Stimulated activated naive CD8-positive, alpha-beta T cell treated with anti-CD3 and anti-CD28 coated beads, Interleukin-15, amount 100 ng/mL, for 72 hours (primary cell): ENCODE measurements at regions not wholly inside any gene's neighbourhood (a gene's known extent, or its start where the extent isn't known, plus 50 kb on each side); places are given as distances from the start of the nearest gene placed in this dataset.
A peak's percentile ranks its signal among the peaks of the same experiment; 100 is the strongest.

Experiments
- ATAC-seq: fragments of 150-1000 bp; cut with Tn5 transposase; 2 replicates; pipeline ENCODE4 v1.10.0; 2021; ENCODE audit warnings: mild to moderate bottlenecking, moderate library complexity
- DNase-seq, 2 donors: peaks; one replicate each; pipeline ENCODE4 v3.0.0; 2021 to 2022
- H3K27ac Mint-ChIP-seq, 2 donors: one replicate each; pipeline ENCODE4 v1.8.0; 2022; ENCODE audit warnings: mild to moderate bottlenecking in 2 of 2, mixed read lengths in 2 of 2, moderate library complexity in 2 of 2
- H3K27me3 Mint-ChIP-seq: one replicate; pipeline ENCODE4 v1.8.0; 2022; ENCODE audit warnings: mixed read lengths
- H3K4me1 Mint-ChIP-seq: one replicate; pipeline ENCODE4 v1.8.0; 2022; ENCODE audit warnings: mild to moderate bottlenecking, mixed read lengths
- H3K4me3 Mint-ChIP-seq, 2 donors: one replicate each; pipeline ENCODE4 v1.8.0; 2022; ENCODE audit warnings: mild to moderate bottlenecking in 2 of 2, mixed read lengths in 2 of 2, moderate library complexity in 1 of 2
- H3K9me3 Mint-ChIP-seq, 2 donors: one replicate each; pipeline ENCODE4 v1.8.0; 2022; ENCODE audit warnings: mixed read lengths in 2 of 2

- H3K27ac Mint-ChIP-seq: no peak overlapping the region
- peaks cover 72% of the 10 kb centered on the region for H3K4me1 Mint-ChIP-seq
- peak overlapping the region in 1 of 2 donors; percentile 19 for H3K4me3 Mint-ChIP-seq
- no peak for DNase-seq
- ATAC-seq: no peak
- no peaks in the 10 kb centered on the region for H3K9me3 Mint-ChIP-seq
- H3K27me3 Mint-ChIP-seq: no peaks in the 10 kb centered on the region
Measured at GRCh38 chrX:13094828-13095341, 50.5 kb upstream of the FAM9C start.

- Mint-ChIP-seq H3K4me1 (peaks cover 73% of the 10 kb centered on the region), H3K4me3 (peak overlapping the region; percentile 30 to 64), H3K27ac (peak overlapping the region in 1 of 2 donors; percentile 88), H3K9me3 (no peaks in the 10 kb centered on the region), H3K27me3 (no peaks in the 10 kb centered on the region)
- no peak for DNase-seq
- no peak for ATAC-seq
Measured at GRCh38 chrX:13094374-13094773, 50.0 kb upstream of the FAM9C start.
